ENCODE measurements at regions not wholly inside any gene's neighbourhood (a gene's known extent, or its start where the extent isn't known, plus 50 kb on each side); places are given as distances from the start of the nearest gene placed in this dataset.

DNA sequence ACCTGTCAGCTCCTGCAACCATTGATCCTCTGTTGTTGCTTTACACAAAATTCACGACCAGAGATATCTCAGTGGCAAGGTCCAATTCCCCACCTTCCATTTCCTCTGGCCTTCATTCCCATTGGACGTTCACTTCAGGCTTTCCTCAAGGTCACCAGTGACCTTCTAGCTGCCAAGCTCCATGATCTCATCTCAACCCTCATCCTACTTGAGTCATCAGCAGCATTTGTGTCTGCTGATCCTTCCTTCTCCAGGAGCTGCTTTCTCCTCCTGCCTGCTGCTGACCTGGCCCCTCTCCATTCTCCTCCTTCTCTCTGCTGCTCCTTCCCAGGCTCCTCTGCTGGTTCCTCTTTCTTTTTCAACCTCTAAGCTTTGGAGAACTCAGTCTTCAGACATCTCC, 66.2 kb upstream of the C10orf90 start:
- Histone ChIP-seq H3K9me3 (no peaks in the 10 kb centered on the region), H3K27ac (no peak overlapping the region), H3K36me3 (no peaks in the 10 kb centered on the region), H3K4me3 (no peak overlapping the region), H3K27me3 (no peaks in the 10 kb centered on the region), H3K4me1 (peaks cover 0 to 3% (median 0%) of the 10 kb centered on the region in 4 donors)
- 52 to 72% methylated on average over 2 of the region's 2 CpGs for WGBS, 2 donors
- no peak for DNase-seq
- TF ChIP-seq, protein P1, sequence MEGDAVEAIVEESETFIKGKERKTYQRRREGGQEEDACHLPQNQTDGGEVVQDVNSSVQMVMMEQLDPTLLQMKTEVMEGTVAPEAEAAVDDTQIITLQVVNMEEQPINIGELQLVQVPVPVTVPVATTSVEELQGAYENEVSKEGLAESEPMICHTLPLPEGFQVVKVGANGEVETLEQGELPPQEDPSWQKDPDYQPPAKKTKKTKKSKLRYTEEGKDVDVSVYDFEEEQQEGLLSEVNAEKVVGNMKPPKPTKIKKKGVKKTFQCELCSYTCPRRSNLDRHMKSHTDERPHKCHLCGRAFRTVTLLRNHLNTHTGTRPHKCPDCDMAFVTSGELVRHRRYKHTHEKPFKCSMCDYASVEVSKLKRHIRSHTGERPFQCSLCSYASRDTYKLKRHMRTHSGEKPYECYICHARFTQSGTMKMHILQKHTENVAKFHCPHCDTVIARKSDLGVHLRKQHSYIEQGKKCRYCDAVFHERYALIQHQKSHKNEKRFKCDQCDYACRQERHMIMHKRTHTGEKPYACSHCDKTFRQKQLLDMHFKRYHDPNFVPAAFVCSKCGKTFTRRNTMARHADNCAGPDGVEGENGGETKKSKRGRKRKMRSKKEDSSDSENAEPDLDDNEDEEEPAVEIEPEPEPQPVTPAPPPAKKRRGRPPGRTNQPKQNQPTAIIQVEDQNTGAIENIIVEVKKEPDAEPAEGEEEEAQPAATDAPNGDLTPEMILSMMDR (IDR thresholded peaks at IDR 0.05) = no peak
- TF ChIP-seq POLR2A (IDR thresholded peaks at IDR 0.05) (no peak), POLR2AphosphoS5 (IDR thresholded peaks at IDR 0.05) (no peak), EP300 (IDR thresholded peaks at IDR 0.05) (no peak)
- peak in 1 of 2 donors; percentile 54 for ATAC-seq (ENCODE audit: low FRiP score in 2 of 2)

DNA sequence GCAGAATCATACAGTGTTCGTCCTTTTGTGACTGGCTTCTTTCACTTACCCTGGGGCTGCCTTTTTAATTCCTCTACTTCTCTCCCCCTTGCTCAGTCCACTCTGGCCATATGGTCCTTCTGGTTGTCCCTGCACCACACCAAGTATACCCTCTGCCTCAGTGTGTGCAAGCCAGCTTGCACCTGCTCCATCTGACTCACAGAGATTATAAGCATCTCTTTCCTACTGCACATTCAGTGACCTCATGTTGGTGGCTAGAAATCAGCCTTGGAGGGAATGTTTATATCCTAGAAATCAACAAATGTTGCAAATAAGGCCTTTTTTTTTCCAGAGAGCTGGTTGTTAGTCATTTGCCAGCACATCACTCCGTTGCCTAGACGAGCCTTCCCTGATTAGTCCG, 67.5 kb upstream of the C10orf90 start:
- ATAC-seq (ENCODE audit: low FRiP score in 2 of 2) = no peak

DNA sequence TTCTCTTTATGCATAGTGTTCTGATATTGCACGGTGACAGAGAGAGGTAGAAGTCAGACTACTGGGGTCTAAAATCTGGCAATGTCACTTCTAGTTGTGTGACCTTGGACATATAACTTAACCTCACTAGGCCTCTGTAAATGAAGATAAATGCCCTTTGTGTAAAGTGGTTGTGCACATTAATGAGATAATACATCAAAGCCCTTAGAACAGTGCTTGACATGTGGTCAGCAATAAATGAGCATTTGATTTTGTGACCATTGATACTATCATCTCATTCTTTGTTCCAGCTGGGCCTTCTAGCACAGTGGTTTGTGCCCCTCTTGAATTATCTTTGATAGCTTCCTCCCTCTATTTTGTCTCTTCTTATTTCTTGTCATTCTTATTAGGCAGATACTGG, 74.1 kb upstream of the C10orf90 start:
- Histone ChIP-seq H3K36me3 (no peaks in the 10 kb centered on the region), H3K4me1 (no peaks in the 10 kb centered on the region), H3K27me3 (no peaks in the 10 kb centered on the region), H3K27ac (no peak overlapping the region), H3K4me3 (no peak overlapping the region), H3K9me3 (no peaks in the 10 kb centered on the region)
- ATAC-seq (ENCODE audit: low FRiP score in 2 of 2) (no peak), DNase-seq (no peak)
- TF ChIP-seq POLR2A (IDR thresholded peaks at IDR 0.05) (no peak), POLR2AphosphoS5 (IDR thresholded peaks at IDR 0.05) (no peak), EP300 (IDR thresholded peaks at IDR 0.05) (no peak)
- TF ChIP-seq, protein P1 (IDR thresholded peaks at IDR 0.05) = no peak
- WGBS, 2 donors = 92 to 100% methylated on average over 1 of the region's 1 CpG

More for the DNA sequence above, 67.5 kb upstream of the C10orf90 start:
- Histone ChIP-seq H3K9me3 (no peaks in the 10 kb centered on the region), H3K4me3 (no peak overlapping the region), H3K36me3 (no peaks in the 10 kb centered on the region), H3K4me1 (peaks cover 0 to 3% (median 0%) of the 10 kb centered on the region in 4 donors), H3K27ac (no peak overlapping the region), H3K27me3 (no peaks in the 10 kb centered on the region)
- 84 to 85% methylated on average over 4 of the region's 4 CpGs for WGBS, 2 donors
- TF ChIP-seq POLR2AphosphoS5 (IDR thresholded peaks at IDR 0.05) = no peak
- no peak for TF ChIP-seq EP300 (IDR thresholded peaks at IDR 0.05)
- TF ChIP-seq POLR2A (IDR thresholded peaks at IDR 0.05) = no peak
- TF ChIP-seq, protein P1 (IDR thresholded peaks at IDR 0.05) = no peak
- DNase-seq = no peak

DNA sequence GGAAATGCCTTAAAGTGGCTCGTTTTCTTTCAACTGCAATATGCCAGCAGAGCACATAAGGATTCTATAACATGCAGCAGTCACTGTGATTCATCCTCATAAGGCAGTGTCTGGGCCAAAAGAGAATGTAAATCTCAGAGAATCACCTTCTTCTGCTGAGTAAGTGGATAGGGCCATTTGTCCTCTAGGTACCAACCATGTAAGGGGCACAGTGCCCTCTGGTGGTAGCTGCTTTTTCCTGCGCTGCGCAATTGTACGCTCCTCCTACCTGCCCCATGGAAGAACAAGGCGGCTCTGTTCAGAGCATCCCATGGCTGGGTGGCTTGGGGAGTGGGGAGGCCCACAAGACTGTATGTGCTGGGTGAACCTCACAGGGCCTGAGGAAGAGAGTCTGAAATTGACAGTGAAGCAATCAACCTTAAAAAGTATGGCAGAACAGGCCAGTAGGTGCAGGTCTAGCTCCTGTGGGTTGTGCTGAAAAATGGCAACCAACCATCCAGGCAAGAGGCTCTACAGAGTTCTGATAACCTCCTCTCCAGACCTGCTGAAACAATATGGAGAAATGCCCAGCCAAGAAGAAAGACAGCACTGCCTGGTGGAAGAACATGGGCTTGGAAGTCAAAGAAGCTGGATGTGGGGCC, 78.6 kb upstream of the C10orf90 start:
- Histone ChIP-seq H3K36me3 (no peaks in the 10 kb centered on the region), H3K9me3 (no peaks in the 10 kb centered on the region), H3K4me1 (no peaks in the 10 kb centered on the region), H3K27ac (no peak overlapping the region), H3K27me3 (no peaks in the 10 kb centered on the region), H3K4me3 (no peak overlapping the region)
- DNase-seq = peak in 1 of 2 donors; percentile 64
- peak; percentile 81 to 89 for ATAC-seq (ENCODE audit: low FRiP score in 2 of 2)
- WGBS, 2 donors = 13 to 21% methylated on average over 5 of the region's 5 CpGs
- no peak for TF ChIP-seq EP300 (IDR thresholded peaks at IDR 0.05)
- no peak for TF ChIP-seq POLR2AphosphoS5 (IDR thresholded peaks at IDR 0.05)
- no peak for TF ChIP-seq POLR2A (IDR thresholded peaks at IDR 0.05)
- TF ChIP-seq, protein P1 (IDR thresholded peaks at IDR 0.05) = peak; percentile 35 to 77 (median 50)

DNA sequence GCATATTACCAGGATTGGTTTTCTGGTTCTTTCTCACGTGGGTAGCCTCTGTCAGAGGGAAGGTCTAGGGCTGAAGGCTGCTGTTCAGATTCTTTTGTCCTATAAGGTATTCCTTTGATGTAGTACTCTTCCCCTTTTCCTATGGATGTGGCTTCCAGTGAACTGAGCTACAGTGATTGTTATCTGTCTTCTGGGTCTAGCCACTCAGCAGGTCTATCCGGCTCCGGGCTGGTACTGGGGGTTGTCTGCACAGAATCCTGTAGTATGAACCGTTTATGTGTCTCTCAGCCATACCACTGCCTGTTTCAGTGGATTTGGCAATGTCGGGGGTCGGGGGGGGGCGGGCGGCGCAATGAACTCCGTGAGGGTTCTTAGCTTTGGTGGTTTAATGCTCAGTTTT, 84.5 kb upstream of the C10orf90 start:
- no peak overlapping the region for H3K27ac ChIP-seq
- H3K9me3 ChIP-seq = peaks cover 0 to 6% (median 0%) of the 10 kb centered on the region in 4 donors
- no peak overlapping the region for H3K4me3 ChIP-seq
- no peaks in the 10 kb centered on the region for H3K36me3 ChIP-seq
- TF ChIP-seq EP300 (IDR thresholded peaks at IDR 0.05) = no peak
- TF ChIP-seq, protein P1 (IDR thresholded peaks at IDR 0.05) = no peak
- TF ChIP-seq POLR2AphosphoS5 (IDR thresholded peaks at IDR 0.05) = no peak
- TF ChIP-seq POLR2A (IDR thresholded peaks at IDR 0.05) = no peak
- ATAC-seq (ENCODE audit: low FRiP score in 2 of 2) (no peak), DNase-seq (no peak)
- 63 to 89% methylated on average over 9 to 10 of the region's 10 CpGs for WGBS, 2 donors
- H3K27me3 ChIP-seq = no peaks in the 10 kb centered on the region
- H3K4me1 ChIP-seq = no peaks in the 10 kb centered on the region
